HEK293T (cell line): ENCODE measurements at regions not wholly inside any gene's neighbourhood (a gene's known extent, or its start where the extent isn't known, plus 50 kb on each side); places are given as distances from the start of the nearest gene placed in this dataset.

Source experiments
- CTCF ChIA-PET: fragments of 350-600 bp; formaldehyde crosslinking; extraction: SDS; loops from one replicate; lab custom pipeline; 2021; ENCODE audit warnings: antibody characterized with exemption, inconsistent platforms; lab: Yijun Ruan, JAX
- POLR2A ChIA-PET: fragments of 350-600 bp; formaldehyde crosslinking; extraction: SDS; loops from one replicate; lab custom pipeline; 2020; ENCODE audit warnings: antibody characterized with exemption, inconsistent platforms; lab: Yijun Ruan, JAX
- DNase-seq: peaks from one replicate; pipeline ENCODE4 v3.0.0; 2012; ENCODE audit warnings: mixed read lengths; ENCODE audit errors: extremely low spot score
- ARNT ChIP-seq: fragments of 450-650 bp; IDR thresholded peaks from 2 replicates; pipeline ENCODE4 v1.6.1; 2017; ENCODE audit warnings: mild to moderate bottlenecking
- BHLHE40 ChIP-seq: fragments of 450-650 bp; IDR thresholded peaks from 2 replicates; pipeline ENCODE4 v1.6.1; 2016; ENCODE audit warnings: mild to moderate bottlenecking, moderate library complexity, borderline replicate concordance
- CTBP1 ChIP-seq: fragments of 450-650 bp; IDR thresholded peaks from 2 replicates; pipeline ENCODE4 v1.6.1; 2016; ENCODE audit warnings: borderline replicate concordance
- ELF4 ChIP-seq: fragments of 450-650 bp; IDR thresholded peaks from 2 replicates; pipeline ENCODE4 v1.6.1; 2017; ENCODE audit warnings: antibody characterized with exemption
- FOXA1 ChIP-seq: fragments of 450-650 bp; IDR thresholded peaks from 2 replicates; pipeline ENCODE4 v1.6.1; 2016; ENCODE audit warnings: mild to moderate bottlenecking
- FOXK2 ChIP-seq: fragments of 450-650 bp; IDR thresholded peaks from 2 replicates; pipeline ENCODE4 v1.6.1; 2016; ENCODE audit warnings: mild to moderate bottlenecking
- FOXM1 ChIP-seq: fragments of 450-650 bp; IDR thresholded peaks from 2 replicates; pipeline ENCODE4 v1.6.1; 2017; ENCODE audit warnings: mild to moderate bottlenecking, borderline replicate concordance
- HDGF ChIP-seq: fragments of 450-650 bp; IDR thresholded peaks from 2 replicates; pipeline ENCODE4 v1.6.1; 2017; ENCODE audit warnings: antibody characterized with exemption, borderline replicate concordance
- L3MBTL2 ChIP-seq: fragments of 450-650 bp; conservative IDR thresholded peaks from 2 replicates; pipeline ENCODE4 v1.6.1; 2016; ENCODE audit warnings: mild to moderate bottlenecking
- LEF1 ChIP-seq: fragments of 450-650 bp; IDR thresholded peaks from 2 replicates; pipeline ENCODE4 v1.6.1; 2017; ENCODE audit warnings: mild to moderate bottlenecking, borderline replicate concordance
- NFRKB ChIP-seq: fragments of 450-650 bp; IDR thresholded peaks from 2 replicates; pipeline ENCODE4 v1.6.1; 2016; ENCODE audit warnings: mild to moderate bottlenecking, moderate library complexity
- SP1 ChIP-seq: fragments of 450-650 bp; IDR thresholded peaks from 2 replicates; pipeline ENCODE4 v1.6.1; 2017
- SUZ12 ChIP-seq: fragments of 450-650 bp; IDR thresholded peaks from 2 replicates; pipeline ENCODE4 v1.6.1; 2016; ENCODE audit warnings: mild to moderate bottlenecking
- TARDBP ChIP-seq: fragments of 450-650 bp; IDR thresholded peaks from 2 replicates; pipeline ENCODE4 v1.6.1; 2016
- ZNF384 ChIP-seq: fragments of 450-650 bp; IDR thresholded peaks from 2 replicates; pipeline ENCODE4 v1.6.1; 2016
- TF ChIP-seq, protein P1 (sequence below): fragments of 450-650 bp; IDR thresholded peaks from 2 replicates; pipeline ENCODE4 v1.6.1; 2016

- no peak for DNase-seq
- CTCF ChIA-PET: no interaction called here
- TF ChIP-seq TARDBP (no peak), BHLHE40 (no peak), FOXA1 (no peak), ZNF384 (no peak), SP1 (no peak), ARNT (no peak), LEF1 (no peak), SUZ12 (no peak), NFRKB (no peak), ELF4 (no peak), CTBP1 (no peak), L3MBTL2 (no peak)
These were observed 650.7 kb upstream of the SOX11 start for GRCh38 chr2:5041501-5041900.

DNA sequence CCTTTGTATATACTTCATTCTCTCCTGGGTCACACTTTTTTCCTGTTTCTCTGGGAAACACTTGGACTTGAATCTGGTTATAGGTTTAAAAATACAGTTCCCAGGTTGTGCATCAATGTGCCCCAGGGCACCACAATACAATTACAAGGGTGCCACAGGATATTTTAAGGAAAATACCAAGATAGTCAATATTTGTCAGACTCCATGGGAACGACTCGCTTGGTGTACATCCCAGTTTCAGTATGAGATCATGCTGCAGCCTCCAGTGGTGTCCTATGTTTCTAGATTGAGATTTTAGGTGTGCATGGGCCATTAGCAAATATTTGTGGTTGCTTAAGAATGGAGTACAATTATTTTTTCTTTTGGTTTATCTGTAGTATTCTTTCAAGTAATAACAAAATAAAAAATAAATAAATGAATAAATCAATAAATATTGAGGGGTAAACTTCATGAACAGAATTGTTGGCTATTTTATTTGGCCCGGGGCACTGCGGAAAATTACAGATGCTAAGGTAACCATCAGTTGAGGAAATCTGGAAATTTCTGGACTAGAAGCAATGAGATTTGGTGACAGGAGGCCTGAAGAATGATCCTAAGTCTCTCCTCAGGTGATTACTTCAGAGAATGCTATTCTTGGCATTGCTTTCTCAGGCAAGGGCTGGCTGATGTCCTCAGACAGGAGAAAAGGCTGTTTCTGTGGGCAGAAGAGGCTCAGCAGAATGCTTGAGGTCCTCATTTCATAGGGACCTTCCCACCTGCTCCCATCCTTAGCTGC is 649.3 kb upstream of the SOX11 start:
- no peak for DNase-seq
- POLR2A ChIA-PET: no interaction called here
- CTCF ChIA-PET: no interaction called here
- TF ChIP-seq SP1 (no peak), SUZ12 (no peak), ZNF384 (no peak), LEF1 (no peak), FOXK2 (no peak), L3MBTL2 (no peak), FOXA1 (no peak), ARNT (no peak), NFRKB (no peak), FOXM1 (no peak), BHLHE40 (no peak), ELF4 (no peak), TARDBP (no peak), CTBP1 (no peak), HDGF (no peak)
- TF ChIP-seq, protein P1, sequence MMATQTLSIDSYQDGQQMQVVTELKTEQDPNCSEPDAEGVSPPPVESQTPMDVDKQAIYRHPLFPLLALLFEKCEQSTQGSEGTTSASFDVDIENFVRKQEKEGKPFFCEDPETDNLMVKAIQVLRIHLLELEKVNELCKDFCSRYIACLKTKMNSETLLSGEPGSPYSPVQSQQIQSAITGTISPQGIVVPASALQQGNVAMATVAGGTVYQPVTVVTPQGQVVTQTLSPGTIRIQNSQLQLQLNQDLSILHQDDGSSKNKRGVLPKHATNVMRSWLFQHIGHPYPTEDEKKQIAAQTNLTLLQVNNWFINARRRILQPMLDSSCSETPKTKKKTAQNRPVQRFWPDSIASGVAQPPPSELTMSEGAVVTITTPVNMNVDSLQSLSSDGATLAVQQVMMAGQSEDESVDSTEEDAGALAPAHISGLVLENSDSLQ: no peak

More at GRCh38 chr2:5041501-5041900, 650.7 kb upstream of the SOX11 start:
- POLR2A ChIA-PET: no interaction called here

DNA sequence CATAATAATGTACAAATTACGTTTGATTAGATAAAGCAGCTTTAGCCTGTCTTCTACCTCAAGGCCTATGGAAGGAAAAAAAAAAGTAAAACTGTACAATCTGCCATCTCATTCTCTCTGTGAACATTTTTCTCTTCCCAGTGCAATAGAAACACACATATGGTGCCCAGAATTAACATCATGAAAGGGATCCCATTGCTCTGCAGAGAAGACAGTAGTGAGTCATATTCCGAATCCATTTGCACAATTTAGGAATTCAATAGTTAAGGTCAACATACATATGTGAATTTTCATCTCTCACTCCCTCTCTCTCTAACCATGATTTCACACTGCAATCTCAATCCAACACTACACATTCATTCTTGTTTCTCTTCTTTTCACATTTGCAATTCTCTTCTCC is 640.9 kb upstream of the SOX11 start:
- TF ChIP-seq SP1 (no peak), BHLHE40 (no peak), FOXM1 (no peak), CTBP1 (no peak), TARDBP (no peak), SUZ12 (no peak), FOXK2 (no peak), L3MBTL2 (no peak), NFRKB (no peak), ARNT (no peak), HDGF (no peak), ZNF384 (no peak), FOXA1 (no peak), LEF1 (no peak)
- TF ChIP-seq, protein P1: no peak
- CTCF ChIA-PET: no interaction called here
- DNase-seq: no peak
- POLR2A ChIA-PET: no interaction called here

DNA sequence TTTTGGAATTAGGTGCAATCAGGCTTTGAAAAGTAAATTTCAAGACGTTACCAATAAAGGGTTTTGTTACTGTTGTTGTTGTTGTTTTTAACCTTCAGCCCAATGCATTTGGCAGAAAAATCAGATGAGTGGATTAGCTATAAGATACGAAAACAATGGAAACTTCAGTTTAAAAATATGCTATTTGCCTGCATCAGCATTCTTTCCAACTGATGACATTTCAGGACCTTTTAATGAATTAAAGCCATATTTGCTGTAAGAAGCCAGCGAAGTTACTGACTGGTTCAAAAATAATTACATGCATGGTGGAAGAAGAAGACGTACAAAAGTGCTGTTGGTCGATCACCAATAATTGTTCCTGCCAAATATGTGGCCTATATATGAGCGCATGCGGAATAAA is 639.3 kb upstream of the SOX11 start:
- TF ChIP-seq BHLHE40 (no peak), NFRKB (no peak), L3MBTL2 (no peak), CTBP1 (no peak), HDGF (no peak), SUZ12 (no peak), ARNT (no peak), TARDBP (no peak), FOXK2 (no peak), SP1 (no peak), ZNF384 (no peak), LEF1 (no peak), FOXM1 (no peak), ELF4 (no peak)
- TF ChIP-seq, protein P1: no peak
- ChIA-PET POLR2A (no interaction called here), CTCF (no interaction called here)
- DNase-seq: no peak

GRCh38 chr2:5057891-5058351 is 634.3 kb upstream of the SOX11 start:
- TF ChIP-seq BHLHE40 (no peak), TARDBP (no peak), ZNF384 (no peak), SP1 (no peak), NFRKB (no peak), SUZ12 (no peak), LEF1 (no peak), FOXK2 (no peak), FOXA1 (no peak), FOXM1 (no peak), CTBP1 (no peak), ELF4 (no peak), L3MBTL2 (no peak), ARNT (no peak)
- TF ChIP-seq, protein P1: no peak
- ChIA-PET POLR2A (no interaction called here), CTCF (no interaction called here)

More at GRCh38 chr2:5057891-5058351, 634.3 kb upstream of the SOX11 start:
- DNase-seq: no peak
